ENCODE measurements at regions not wholly inside any gene's neighbourhood (a gene's known extent, or its start where the extent isn't known, plus 50 kb on each side); places are given as distances from the start of the nearest gene placed in this dataset.

DNA sequence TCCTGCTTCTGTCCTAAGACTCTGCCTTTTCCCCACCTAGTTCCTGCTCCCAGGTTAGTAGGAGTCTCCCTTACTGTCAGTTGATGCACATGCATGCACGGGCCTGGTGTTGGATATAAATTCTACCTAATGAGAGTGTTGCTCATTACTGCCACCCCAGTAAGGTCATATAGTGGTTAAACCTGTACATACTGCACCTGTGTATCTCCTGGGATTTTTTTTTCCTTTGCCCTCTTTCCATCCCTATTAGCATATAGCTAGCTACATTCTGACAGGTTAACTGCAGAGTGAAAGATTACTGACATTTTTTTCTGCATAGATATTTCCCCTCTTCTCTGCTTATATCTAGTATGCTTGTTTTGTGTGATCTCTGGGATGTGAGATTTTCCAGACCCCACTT is 201.5 kb upstream of the PIRT start:
- TF ChIP-seq CTCF (IDR thresholded peaks at IDR 0.05) = no peak
- TF ChIP-seq POLR2A (IDR thresholded peaks at IDR 0.05) = no peak

Data from testis (tissue), 2 donors.